Stomach (tissue), 8 donors: ENCODE measurements at regions not wholly inside any gene's neighbourhood (a gene's known extent, or its start where the extent isn't known, plus 50 kb on each side); places are given as distances from the start of the nearest gene placed in this dataset.
A peak's percentile ranks its signal among the peaks of the same experiment; 100 is the strongest.

ENCODE experiments used
- DNase-seq, 2 donors: peaks; one replicate each; pipeline versions ENCODE4 v3.0.0 to v3.0.0-alpha.2; 2013 to 2019
- H3K27ac ChIP-seq, 5 donors: fragments of 200-600 bp in 4 of 5; sonication (generic) in 4 of 5; one replicate each; pipeline ENCODE4 v1.5.1; 2013 to 2019; ENCODE audit warnings: mild to moderate bottlenecking in 1 of 5, moderate library complexity in 1 of 5
- H3K27me3 ChIP-seq, 3 donors: fragments of 200-600 bp; sonication (generic); one replicate each; pipeline ENCODE4 v1.5.1; 2017 to 2019; ENCODE audit warnings: mixed run types in 1 of 3
- H3K36me3 ChIP-seq, 4 donors: fragments of 200-600 bp; sonication (generic); 1 replicate in 3 of 4; 2 replicates in 1 of 4; pipeline ENCODE4 v1.5.1; 2016 to 2019
- H3K4me1 ChIP-seq, 4 donors: fragments of 200-600 bp; sonication (generic); one replicate each; pipeline ENCODE4 v1.5.1; 2016 to 2019
- H3K4me3 ChIP-seq, 4 donors: fragments of 200-600 bp; sonication (generic) in 3 of 4; one replicate each; pipeline ENCODE4 v1.5.1; 2016 to 2019; ENCODE audit warnings: mild to moderate bottlenecking in 1 of 4
- H3K9me3 ChIP-seq, 4 donors: fragments of 200-600 bp; sonication (generic); one replicate each; pipeline ENCODE4 v1.5.1; 2016 to 2019
- EP300 ChIP-seq: sonication (generic); formaldehyde crosslinking; IDR thresholded peaks from one replicate; pipeline ENCODE4 v1.6.1; 2017; ENCODE audit warnings: antibody characterized with exemption
- POLR2A ChIP-seq, 4 donors: fragments of 450-650 bp; IDR thresholded peaks; one replicate each; pipeline ENCODE4 v1.6.1; 2016; ENCODE audit warnings: antibody characterized with exemption in 4 of 4, control low read depth in 2 of 4, mild to moderate bottlenecking in 1 of 4, moderate library complexity in 1 of 4
- POLR2AphosphoS5 ChIP-seq, 3 donors: sonication (generic); formaldehyde crosslinking; IDR thresholded peaks; one replicate each; pipeline ENCODE4 v1.6.1; 2016; ENCODE audit warnings: antibody characterized with exemption in 3 of 3
- WGBS, 5 donors: extraction: QIAGEN DNeasy Blood & Tissue Kit in 3 of 5; methylation state at CpG; one replicate each; pipeline versions ENCODE4 v1.1.5 to v1.1.7; 2013 to 2018; 5-methylcytosine and 5-hydroxymethylcytosine counted together
- intact Hi-C: fragments of 100-400 bp; cut with DNase I; formaldehyde crosslinking; loops from one replicate; pipeline ENCODE4 v1.15.1; 2023; ENCODE audit warnings: low total_unique reads
- TF ChIP-seq, protein P1 (sequence below), 7 experiments: fragments of 450-650 bp in 4 of 7; fragments of 200-600 bp in 3 of 7; sonication (generic) in 3 of 7; IDR thresholded peaks; one replicate each; pipeline ENCODE4 v1.5.1; 2016 to 2019; ENCODE audit warnings: antibody characterized with exemption in 7 of 7, control low read depth in 2 of 7, mild to moderate bottlenecking in 1 of 7
- donor health status: healthy with polysubstance abuse.
- donor health status: Bipolar disorder and iron deficiency.
- donor health status: healthy.

GRCh38 chr20:56885521-56885920 is 256.4 kb downstream of the TFAP2C start:
- intact Hi-C loops: no loop called here
- Histone ChIP-seq H3K4me3 (no peak overlapping the region), H3K27ac (no peak overlapping the region), H3K36me3 (no peaks in the 10 kb centered on the region), H3K9me3 (peaks cover 0 to 10% (median 3%) of the 10 kb centered on the region in 4 donors), H3K27me3 (no peaks in the 10 kb centered on the region), H3K4me1 (no peaks in the 10 kb centered on the region)
- no peak for TF ChIP-seq POLR2AphosphoS5 (IDR thresholded peaks at IDR 0.05)
- no peak for TF ChIP-seq POLR2A (IDR thresholded peaks at IDR 0.05)
- no peak for TF ChIP-seq EP300
- TF ChIP-seq, protein P1, sequence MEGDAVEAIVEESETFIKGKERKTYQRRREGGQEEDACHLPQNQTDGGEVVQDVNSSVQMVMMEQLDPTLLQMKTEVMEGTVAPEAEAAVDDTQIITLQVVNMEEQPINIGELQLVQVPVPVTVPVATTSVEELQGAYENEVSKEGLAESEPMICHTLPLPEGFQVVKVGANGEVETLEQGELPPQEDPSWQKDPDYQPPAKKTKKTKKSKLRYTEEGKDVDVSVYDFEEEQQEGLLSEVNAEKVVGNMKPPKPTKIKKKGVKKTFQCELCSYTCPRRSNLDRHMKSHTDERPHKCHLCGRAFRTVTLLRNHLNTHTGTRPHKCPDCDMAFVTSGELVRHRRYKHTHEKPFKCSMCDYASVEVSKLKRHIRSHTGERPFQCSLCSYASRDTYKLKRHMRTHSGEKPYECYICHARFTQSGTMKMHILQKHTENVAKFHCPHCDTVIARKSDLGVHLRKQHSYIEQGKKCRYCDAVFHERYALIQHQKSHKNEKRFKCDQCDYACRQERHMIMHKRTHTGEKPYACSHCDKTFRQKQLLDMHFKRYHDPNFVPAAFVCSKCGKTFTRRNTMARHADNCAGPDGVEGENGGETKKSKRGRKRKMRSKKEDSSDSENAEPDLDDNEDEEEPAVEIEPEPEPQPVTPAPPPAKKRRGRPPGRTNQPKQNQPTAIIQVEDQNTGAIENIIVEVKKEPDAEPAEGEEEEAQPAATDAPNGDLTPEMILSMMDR (IDR thresholded peaks at IDR 0.05): no peak
- no peak for DNase-seq
- 78 to 91% (median 82%) methylated on average over 14 of the region's 14 CpGs for WGBS, 5 donors

DNA sequence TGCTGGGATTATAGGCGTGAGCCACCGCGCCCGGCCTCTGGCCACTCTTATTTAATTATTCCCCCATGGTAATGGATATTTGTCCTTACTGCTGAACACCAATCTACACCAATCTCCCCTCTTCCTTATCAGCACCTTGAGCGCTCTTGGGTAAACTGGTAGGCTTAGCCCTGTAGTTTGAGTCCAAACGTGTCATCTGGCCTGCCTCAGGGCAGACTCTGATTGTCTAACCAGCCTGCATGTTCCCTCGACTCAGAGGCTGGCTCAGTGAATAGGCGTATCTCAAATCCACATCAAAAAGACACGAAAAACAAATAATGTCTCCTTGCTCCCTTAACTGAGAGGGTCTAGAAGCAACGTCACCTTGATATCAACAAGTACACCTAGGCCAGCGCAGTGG is 260.9 kb downstream of the TFAP2C start:
- 45 to 60% (median 53%) methylated on average over 11 of the region's 11 CpGs for WGBS, 5 donors
- Histone ChIP-seq H3K27ac (no peak overlapping the region), H3K4me1 (no peaks in the 10 kb centered on the region), H3K9me3 (no peaks in the 10 kb centered on the region), H3K27me3 (no peaks in the 10 kb centered on the region), H3K4me3 (no peak overlapping the region), H3K36me3 (no peaks in the 10 kb centered on the region)
- no peak for DNase-seq
- TF ChIP-seq POLR2A (IDR thresholded peaks at IDR 0.05): no peak
- TF ChIP-seq, protein P1 (IDR thresholded peaks at IDR 0.05): no peak
- no peak for TF ChIP-seq POLR2AphosphoS5 (IDR thresholded peaks at IDR 0.05)
- TF ChIP-seq EP300: no peak
- intact Hi-C loops: no loop called here

GRCh38 chr20:56893226-56893917 is 264.3 kb downstream of the TFAP2C start:
- DNase-seq: peak in 1 of 2 donors; percentile 16

DNA sequence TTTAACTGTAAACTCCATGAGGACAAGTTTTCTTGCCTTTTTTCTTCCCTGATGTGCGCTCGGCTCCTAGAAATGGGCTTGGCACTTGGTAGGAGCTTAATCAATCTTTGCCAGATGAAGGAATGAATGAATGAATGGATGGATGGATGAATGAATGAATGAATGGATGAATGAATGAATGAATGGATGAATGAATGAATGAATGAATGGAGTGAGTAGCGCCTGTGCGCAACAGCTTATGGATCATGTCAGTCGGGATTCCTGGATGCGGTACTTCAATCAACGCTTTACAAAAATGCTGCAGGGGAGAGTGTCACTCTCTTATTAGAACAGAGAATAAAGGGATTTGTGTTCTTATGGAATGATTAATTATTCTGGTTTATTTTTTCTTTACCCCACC is 267.3 kb downstream of the TFAP2C start:
- H3K36me3 ChIP-seq: no peaks in the 10 kb centered on the region
- H3K4me1 ChIP-seq: no peaks in the 10 kb centered on the region
- intact Hi-C loops: no loop called here
- H3K9me3 ChIP-seq: peaks cover 0 to 10% (median 7%) of the 10 kb centered on the region in 4 donors
- no peak overlapping the region for H3K27ac ChIP-seq
- H3K27me3 ChIP-seq: peaks cover 0 to 23% (median 0%) of the 10 kb centered on the region in 3 donors
- no peak for TF ChIP-seq POLR2AphosphoS5 (IDR thresholded peaks at IDR 0.05)
- TF ChIP-seq EP300: no peak
- H3K4me3 ChIP-seq: no peak overlapping the region
- WGBS, 5 donors: 89 to 98% (median 93%) methylated on average over 7 of the region's 7 CpGs
- no peak for DNase-seq

More at GRCh38 chr20:56893226-56893917, 264.3 kb downstream of the TFAP2C start:
- Histone ChIP-seq H3K4me3 (no peak overlapping the region), H3K27ac (no peak overlapping the region), H3K27me3 (peaks cover 0 to 8% (median 0%) of the 10 kb centered on the region in 3 donors), H3K9me3 (no peaks in the 10 kb centered on the region), H3K4me1 (no peaks in the 10 kb centered on the region), H3K36me3 (no peaks in the 10 kb centered on the region)
- intact Hi-C loops: no loop called here
- 16 to 59% (median 31%) methylated on average over 8 of the region's 8 CpGs for WGBS, 5 donors
- TF ChIP-seq POLR2AphosphoS5 (IDR thresholded peaks at IDR 0.05): no peak
- no peak for TF ChIP-seq POLR2A (IDR thresholded peaks at IDR 0.05)
- TF ChIP-seq EP300: no peak
- TF ChIP-seq, protein P1 (IDR thresholded peaks at IDR 0.05): no peak
